Stimulated activated CD4-positive, alpha-beta T cell treated with anti-CD3 and anti-CD28 coated beads, Interleukin-4, amount 100 ng/mL, for 24 hours (primary cell): ENCODE measurements at regions not wholly inside any gene's neighbourhood (a gene's known extent, or its start where the extent isn't known, plus 50 kb on each side); places are given as distances from the start of the nearest gene placed in this dataset.

ENCODE experiments used
- DNase-seq: peaks from one replicate; pipeline ENCODE4 v3.0.0-alpha.2; 2020

- no peak for DNase-seq
Measured at GRCh38 chr12:30012816-30013450, 229.2 kb upstream of the TMTC1 start.

- no peak for DNase-seq
Measured at GRCh38 chr12:30010071-30011052, 226.6 kb upstream of the TMTC1 start.

GRCh38 chr12:30006021-30006420, 222.3 kb upstream of the TMTC1 start:
- no peak for DNase-seq

- DNase-seq = no peak
Measured at GRCh38 chr12:30003321-30003720, 219.6 kb upstream of the TMTC1 start.

GRCh38 chr12:30002677-30003076, 218.9 kb upstream of the TMTC1 start:
- no peak for DNase-seq

- no peak for DNase-seq
Measured at GRCh38 chr12:30000401-30000800, 216.7 kb upstream of the TMTC1 start.

GRCh38 chr12:29996993-29997392, 213.3 kb upstream of the TMTC1 start:
- no peak for DNase-seq

- DNase-seq = no peak
Measured at GRCh38 chr12:29992366-29992765, 208.6 kb upstream of the TMTC1 start.

GRCh38 chr12:29991924-29992323, 208.2 kb upstream of the TMTC1 start:
- DNase-seq = no peak

- no peak for DNase-seq
Measured at GRCh38 chr12:29990971-29991370, 207.2 kb upstream of the TMTC1 start.

- DNase-seq = no peak
Measured at GRCh38 chr12:29983851-29984250, 200.1 kb upstream of the TMTC1 start.

- no peak for DNase-seq
Measured at GRCh38 chr12:29980304-29980703, 196.6 kb upstream of the TMTC1 start.

GRCh38 chr12:29971446-29971845, 187.7 kb upstream of the TMTC1 start:
- DNase-seq = no peak

GRCh38 chr12:29970501-29970900, 186.8 kb upstream of the TMTC1 start:
- DNase-seq = no peak

- DNase-seq = no peak
Measured at GRCh38 chr12:29962276-29963035, 178.7 kb upstream of the TMTC1 start.

GRCh38 chr12:29961231-29961630, 177.5 kb upstream of the TMTC1 start:
- DNase-seq = no peak

GRCh38 chr12:29960122-29960521, 176.4 kb upstream of the TMTC1 start:
- no peak for DNase-seq

GRCh38 chr12:29957835-29958234, 174.1 kb upstream of the TMTC1 start:
- no peak for DNase-seq

- DNase-seq = no peak
Measured at GRCh38 chr12:29945904-29946303, 162.2 kb upstream of the TMTC1 start.

- DNase-seq = no peak
Measured at GRCh38 chr12:29944269-29945000, 160.7 kb upstream of the TMTC1 start.

GRCh38 chr12:29943683-29944082, 159.9 kb upstream of the TMTC1 start:
- DNase-seq = no peak

- no peak for DNase-seq
Measured at GRCh38 chr12:29940811-29941210, 157.1 kb upstream of the TMTC1 start.

- DNase-seq = no peak
Measured at GRCh38 chr12:29930503-29930902, 146.8 kb upstream of the TMTC1 start.
